ENCODE measurements at regions not wholly inside any gene's neighbourhood (a gene's known extent, or its start where the extent isn't known, plus 50 kb on each side); places are given as distances from the start of the nearest gene placed in this dataset.

GRCh38 chr13:37416291-37417059 lies 182.1 kb downstream of the POSTN start:
- intact Hi-C loops (cut with DNase I) = no loop called here

DNA sequence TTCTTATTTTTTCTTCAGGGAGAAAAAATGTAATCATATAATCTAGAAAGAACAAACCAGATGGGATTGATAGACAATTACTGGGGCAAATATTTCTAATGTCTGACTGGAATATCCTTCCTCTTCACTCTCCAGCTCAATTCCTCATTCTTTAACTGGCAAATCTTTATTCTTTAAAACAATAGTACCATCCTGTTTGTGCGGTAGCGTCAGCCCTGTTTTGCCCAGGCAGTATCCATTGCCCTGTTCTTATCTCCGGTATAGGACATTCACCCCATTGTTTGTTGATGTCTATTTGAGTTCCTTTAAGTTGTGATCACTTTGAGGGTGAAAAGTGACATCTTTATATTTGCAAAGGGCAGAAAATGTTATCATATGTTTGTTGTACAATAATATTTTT lies 185.4 kb downstream of the POSTN start:
- intact Hi-C loops (cut with DNase I) = no loop called here
- no peak for DNase-seq (ENCODE audit: low spot score)

More at GRCh38 chr13:37416291-37417059, 182.1 kb downstream of the POSTN start:
- DNase-seq (ENCODE audit: low spot score) = no peak

- intact Hi-C loops (cut with DNase I) = no loop called here
- DNase-seq (ENCODE audit: low spot score) = no peak
These were observed 186.2 kb downstream of the POSTN start for GRCh38 chr13:37412241-37412921.

GRCh38 chr13:37410316-37410715 lies 188.3 kb downstream of the POSTN start:
- intact Hi-C loops (cut with DNase I) = no loop called here
- no peak for DNase-seq (ENCODE audit: low spot score)

GRCh38 chr13:37409756-37410155 lies 188.8 kb downstream of the POSTN start:
- intact Hi-C loops (cut with DNase I) = no loop called here
- DNase-seq (ENCODE audit: low spot score) = no peak

- intact Hi-C loops (cut with DNase I) = no loop called here
- no peak for DNase-seq (ENCODE audit: low spot score)
These were observed 191.4 kb downstream of the POSTN start for GRCh38 chr13:37407156-37407555.

GRCh38 chr13:37406031-37406430 lies 192.5 kb downstream of the POSTN start:
- no peak for DNase-seq (ENCODE audit: low spot score)
- intact Hi-C loops (cut with DNase I) = no loop called here

- intact Hi-C loops (cut with DNase I) = no loop called here
- no peak for DNase-seq (ENCODE audit: low spot score)
These were observed 194.6 kb downstream of the POSTN start for GRCh38 chr13:37403776-37404527.

DNA sequence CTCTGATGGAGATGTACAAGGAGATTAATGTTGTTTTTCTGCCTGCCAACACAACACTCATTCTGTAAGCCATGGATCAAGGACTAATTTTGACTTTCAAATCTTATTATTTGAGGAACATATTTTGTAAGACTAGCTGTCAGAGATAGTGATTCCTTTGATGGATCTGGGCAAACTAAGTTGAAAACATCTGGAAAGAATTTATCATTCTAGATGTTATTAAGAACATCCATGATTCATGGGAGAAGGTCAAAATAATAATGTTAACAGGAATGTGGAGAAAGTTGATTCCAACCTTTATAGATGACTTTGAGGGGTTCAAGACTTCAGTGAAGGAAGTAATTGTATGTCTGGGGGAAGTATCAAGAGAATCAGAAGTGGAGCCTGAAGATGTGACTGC lies 196.8 kb downstream of the POSTN start:
- intact Hi-C loops (cut with DNase I) = no loop called here
- no peak for DNase-seq (ENCODE audit: low spot score)

- intact Hi-C loops (cut with DNase I) = no loop called here
- DNase-seq (ENCODE audit: low spot score) = no peak
These were observed 201.0 kb downstream of the POSTN start for GRCh38 chr13:37397535-37397934.

DNA sequence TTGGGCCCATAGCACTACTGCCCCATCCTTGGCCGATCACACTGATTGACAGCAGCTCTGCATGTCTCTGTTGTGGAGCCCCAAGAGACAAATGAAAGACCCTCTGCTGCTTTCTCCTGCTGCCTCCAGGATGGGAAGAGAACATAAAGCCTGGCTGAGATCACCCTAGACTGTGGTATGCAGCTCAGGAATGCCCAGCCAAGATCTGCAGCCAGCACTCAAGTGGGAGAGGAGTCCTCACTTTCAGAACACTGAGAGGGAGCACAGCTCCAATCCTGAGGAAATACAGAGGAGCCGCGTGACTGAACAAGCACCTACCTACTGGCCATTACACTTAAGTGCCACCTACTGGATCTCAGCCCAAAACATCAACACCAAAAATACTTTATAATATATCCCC lies 203.0 kb downstream of the POSTN start:
- intact Hi-C loops (cut with DNase I) = no loop called here
- DNase-seq (ENCODE audit: low spot score) = no peak

DNA sequence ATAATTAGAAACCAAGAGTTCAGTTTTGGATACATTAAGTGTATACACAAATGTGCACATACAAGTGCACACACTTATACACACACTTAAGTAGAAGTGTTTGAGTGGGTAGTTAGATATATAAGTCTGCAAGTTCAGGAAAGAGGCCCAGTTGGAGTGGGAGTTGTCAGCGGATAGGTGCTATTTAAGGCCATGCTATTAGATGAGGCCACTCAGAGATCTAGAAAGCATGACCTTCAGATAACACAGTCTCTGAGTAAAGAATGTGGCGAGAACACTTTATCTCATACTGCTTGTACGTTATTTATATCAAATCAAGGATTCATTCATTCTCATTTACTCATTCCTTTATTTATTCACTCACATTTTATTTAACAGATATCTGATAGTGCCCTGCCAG lies 206.2 kb downstream of the POSTN start:
- intact Hi-C loops (cut with DNase I) = no loop called here

GRCh38 chr13:37390735-37391134 lies 207.8 kb downstream of the POSTN start:
- no peak for DNase-seq (ENCODE audit: low spot score)
- intact Hi-C loops (cut with DNase I) = no loop called here

More for the DNA sequence above, 206.2 kb downstream of the POSTN start:
- DNase-seq (ENCODE audit: low spot score) = no peak

- intact Hi-C loops (cut with DNase I) = no loop called here
These were observed 212.5 kb downstream of the POSTN start for GRCh38 chr13:37385956-37386670.

DNA sequence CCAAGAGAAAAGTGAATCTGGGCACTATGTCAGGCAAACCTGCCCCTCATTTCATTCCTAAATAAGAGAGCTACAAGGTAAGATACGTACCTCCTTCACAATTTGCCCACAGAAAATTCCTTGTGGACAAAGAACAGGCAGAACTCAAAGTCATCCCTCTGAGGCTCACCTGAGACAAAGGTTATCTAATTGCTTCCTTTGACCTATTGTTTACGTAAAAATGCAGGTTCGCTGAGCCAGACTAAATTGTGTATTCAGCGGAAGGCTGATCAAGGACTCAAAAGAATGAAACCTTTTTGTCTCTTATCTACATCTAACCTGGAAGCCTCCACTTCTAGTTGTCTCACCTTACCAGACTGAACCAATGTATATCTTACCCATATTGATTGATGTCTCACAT lies 213.3 kb downstream of the POSTN start:
- intact Hi-C loops (cut with DNase I) = no loop called here
- DNase-seq (ENCODE audit: low spot score) = no peak

More at GRCh38 chr13:37385956-37386670, 212.5 kb downstream of the POSTN start:
- DNase-seq (ENCODE audit: low spot score) = no peak

DNA sequence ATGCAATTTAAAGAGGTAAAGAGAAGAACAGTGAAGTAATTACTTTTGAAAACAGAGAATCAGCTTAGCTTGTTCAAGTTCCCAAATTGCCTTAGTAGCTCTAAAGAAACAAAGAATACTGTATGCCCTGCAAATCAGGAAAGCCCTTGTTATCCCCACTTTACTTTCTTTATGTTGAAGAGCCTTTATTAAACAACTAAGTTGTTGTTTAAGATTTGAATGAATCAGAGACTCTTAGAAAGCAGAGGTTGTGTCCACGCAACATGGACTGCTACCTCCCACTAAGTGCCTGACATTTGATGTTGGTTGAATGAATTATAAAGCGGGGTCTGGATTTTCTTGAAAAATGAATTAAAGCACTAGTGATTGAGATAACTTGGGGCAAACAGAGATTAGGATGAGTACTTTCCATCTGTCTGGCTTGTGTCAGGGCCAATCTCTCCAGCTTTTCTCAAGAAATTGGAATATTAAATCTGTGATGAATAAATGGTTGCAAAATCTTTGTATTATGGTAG lies 214.7 kb downstream of the POSTN start:
- no peak for DNase-seq (ENCODE audit: low spot score)
- intact Hi-C loops (cut with DNase I) = no loop called here

- DNase-seq (ENCODE audit: low spot score) = no peak
- intact Hi-C loops (cut with DNase I) = no loop called here
These were observed 215.5 kb downstream of the POSTN start for GRCh38 chr13:37383046-37383445.

- intact Hi-C loops (cut with DNase I) = no loop called here
- DNase-seq (ENCODE audit: low spot score) = no peak
These were observed 216.4 kb downstream of the POSTN start for GRCh38 chr13:37382146-37382545.

DNA sequence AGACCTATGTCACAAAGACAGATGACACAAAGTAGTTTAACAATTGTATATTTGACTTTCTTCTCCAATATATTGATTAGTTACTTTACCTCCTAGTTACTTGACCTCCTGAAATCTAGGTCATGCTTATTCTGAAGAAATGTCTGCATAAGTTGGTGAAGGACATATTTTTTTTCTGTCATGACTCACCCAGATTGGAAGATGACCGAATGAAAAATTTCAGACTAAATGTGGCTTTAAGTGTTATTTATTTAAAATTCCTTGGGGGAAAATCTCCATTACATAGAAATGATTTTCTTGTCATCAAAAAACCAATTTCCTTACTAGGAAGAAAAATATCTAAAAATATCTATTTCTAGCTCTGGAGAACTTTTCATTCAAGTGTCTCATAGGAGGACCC lies 217.1 kb downstream of the POSTN start:
- intact Hi-C loops (cut with DNase I) = no loop called here
- no peak for DNase-seq (ENCODE audit: low spot score)
